HG03571 (cell line): ENCODE measurements at regions not wholly inside any gene's neighbourhood (a gene's known extent, or its start where the extent isn't known, plus 50 kb on each side); places are given as distances from the start of the nearest gene placed in this dataset.

Experiments
- ATAC-seq: cut with Tn5 transposase; IDR thresholded peaks from one replicate; pipeline ENCODE4 v1.9.1; 2021; ENCODE audit not compliant: unreplicated experiment

DNA sequence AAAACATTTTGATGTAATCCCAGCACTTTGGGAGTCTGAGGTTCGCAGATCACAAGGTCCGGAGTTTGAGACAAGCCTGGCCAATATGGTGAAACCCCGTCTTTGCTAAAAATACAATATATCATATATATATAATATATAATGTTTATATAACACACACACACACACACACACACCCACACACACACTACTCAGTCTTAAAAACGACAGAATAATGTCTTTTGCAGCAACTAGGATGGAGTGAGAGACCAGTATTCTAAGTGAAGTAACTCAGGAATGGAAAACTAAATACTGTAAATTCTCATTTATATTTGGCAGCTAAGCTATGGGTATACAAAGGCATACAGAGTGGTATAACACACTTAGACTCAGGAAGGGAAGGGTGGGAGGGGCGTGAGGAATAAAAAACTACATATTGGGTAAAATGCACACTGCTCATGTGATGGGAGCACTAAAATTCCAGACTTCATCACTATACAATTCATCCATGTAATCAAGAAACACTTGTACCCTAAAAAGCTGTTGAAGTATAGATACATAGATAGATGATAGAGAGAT lies 231.2 kb upstream of the SEMA3A start:
- ATAC-seq = no peak

DNA sequence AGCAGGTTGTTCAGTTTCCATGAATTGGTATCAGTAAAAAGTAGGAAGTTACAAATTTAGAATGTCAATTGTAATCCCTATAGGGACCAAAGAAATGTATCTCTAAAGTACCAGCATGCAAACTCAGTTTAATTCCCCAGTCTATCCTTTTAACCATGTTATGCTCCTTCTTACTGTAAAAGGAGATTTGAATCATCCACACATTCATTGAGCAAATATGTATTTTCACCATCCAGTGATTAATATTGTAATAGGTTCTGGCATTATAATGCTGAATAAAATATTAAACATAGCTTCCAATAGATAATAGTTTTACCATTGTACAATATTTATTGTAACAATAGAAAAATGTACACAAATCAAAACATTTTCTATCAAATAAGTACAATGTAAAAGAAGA lies 228.2 kb upstream of the SEMA3A start:
- ATAC-seq = no peak

DNA sequence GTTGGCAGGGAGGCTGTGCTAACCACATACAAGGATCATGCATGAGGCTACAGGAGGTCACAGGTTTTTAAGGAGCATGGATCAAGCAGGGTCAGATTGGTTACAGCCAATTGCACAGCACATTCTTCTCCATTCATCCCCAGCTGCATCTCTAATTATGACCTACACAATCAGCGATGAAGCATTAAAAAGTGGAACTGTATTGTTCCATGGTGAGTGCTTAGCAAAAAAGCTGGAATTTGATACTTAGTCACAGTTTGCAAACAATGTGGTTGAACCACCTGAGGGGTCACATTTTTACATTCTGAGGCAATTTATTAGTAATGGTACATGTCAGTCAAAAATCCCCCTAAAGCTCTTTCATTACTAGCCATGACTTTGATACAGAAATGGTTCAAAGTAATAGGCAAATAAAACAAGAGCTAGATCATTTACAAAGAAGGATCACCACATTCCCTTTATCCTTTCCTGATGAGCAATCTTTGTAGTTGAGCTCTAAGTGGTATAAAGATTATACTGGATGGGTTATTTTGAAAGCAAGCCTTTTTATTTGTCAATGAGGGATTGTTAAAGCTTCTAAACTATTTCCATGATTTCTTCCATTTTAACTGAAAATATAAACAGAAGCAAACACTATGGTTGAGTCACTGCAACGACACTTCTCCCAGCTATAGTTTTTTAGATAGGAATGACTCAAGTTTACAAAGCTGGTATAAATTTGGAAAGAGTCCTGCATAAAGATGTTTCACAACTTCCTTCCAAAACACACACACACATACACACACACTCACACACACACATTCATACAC lies 217.8 kb upstream of the SEMA3A start:
- ATAC-seq = no peak

DNA sequence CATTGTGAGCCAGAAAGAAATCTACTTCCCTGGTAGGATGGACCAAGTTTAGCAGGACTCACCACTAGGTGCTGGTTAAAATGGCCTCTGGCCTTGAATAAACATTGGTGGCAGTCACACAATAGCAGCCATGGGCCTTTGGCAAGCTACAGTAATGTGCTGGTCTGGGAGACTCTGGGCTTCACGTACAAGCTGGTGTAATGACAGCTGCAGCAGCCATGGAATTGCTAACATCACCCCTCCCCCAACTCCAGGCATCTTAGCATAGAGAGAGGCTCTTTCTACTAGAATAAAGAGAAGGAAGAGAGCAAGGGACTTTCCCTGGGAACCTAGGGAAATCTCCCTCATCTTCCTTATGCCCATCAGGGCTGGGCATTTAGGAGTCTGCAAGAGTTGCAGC lies 205.1 kb upstream of the SEMA3A start:
- ATAC-seq = no peak

DNA sequence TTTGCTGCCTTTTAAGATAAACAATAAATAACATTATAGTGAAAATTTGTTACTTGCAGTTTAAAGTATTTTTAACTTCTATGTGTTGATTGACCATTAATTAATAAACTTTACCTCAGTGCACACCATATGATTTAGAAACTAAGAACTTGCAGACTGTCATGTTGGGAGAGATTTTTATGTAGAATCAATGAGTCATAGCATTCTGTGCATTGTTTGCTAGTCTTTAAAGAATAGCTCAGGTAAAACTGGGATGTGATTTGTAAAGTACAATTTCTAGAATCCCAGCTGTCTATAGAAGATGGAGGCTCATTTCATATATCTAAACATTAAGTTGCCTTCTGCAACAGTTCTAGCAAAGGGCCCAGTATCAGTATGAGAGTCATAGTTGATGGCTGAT lies 199.6 kb upstream of the SEMA3A start:
- no peak for ATAC-seq

DNA sequence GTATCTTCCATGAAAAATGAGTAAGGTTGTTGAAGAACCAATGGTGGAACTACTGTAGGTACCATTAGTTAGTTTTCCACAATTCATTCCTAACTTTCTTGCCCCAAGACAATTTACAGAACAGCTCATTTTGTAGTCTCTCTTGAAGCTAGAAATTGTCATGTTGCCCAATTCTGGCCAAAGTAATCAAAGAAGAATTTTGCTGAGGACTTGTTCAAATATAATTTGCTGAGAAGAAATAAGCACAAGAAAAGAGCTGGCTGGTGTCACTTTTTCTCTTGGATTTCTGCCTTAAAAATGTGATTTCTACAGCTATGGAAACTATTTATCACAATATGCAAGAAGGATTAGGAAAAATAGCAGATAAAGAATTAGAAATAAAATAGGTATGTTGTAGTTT lies 199.2 kb upstream of the SEMA3A start:
- no peak for ATAC-seq

DNA sequence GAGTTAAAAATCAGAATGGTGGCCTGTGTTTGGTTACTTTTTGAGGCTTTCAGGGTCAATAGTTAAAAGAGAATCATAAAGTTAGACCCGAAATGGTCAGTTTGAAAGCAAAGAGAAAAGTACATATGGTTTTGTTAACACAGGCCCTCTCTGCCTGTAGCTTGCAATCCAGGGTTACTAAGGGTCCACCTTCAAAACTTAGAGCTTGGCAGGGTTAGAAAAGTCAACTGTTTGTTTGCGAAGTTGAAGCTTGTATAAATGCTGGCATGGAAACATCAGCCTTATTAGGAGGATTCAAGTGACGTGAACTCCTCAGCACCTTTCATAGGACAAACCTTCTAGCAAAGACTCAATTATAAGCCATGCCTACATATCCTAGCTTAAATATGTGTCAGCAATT lies 196.3 kb upstream of the SEMA3A start:
- no peak for ATAC-seq

DNA sequence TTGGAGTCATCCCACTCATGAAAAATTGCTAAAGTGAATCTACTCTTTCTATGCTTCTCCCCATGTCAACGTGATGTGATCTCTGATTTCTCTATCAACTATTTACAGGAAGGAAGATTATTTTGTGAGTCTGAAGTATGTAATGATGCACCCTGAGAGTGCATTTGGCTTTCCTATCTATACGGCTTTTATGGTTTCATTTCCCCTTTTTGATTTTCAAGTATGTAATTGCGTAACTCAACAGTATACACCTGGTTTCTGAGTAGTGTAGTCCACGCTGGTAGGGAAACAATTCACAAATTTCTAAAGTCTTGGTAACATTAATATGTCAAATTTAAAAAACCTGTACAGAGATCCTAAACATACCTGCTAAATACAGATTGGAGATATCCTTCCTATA lies 194.7 kb upstream of the SEMA3A start:
- peak; percentile 98 for ATAC-seq

DNA sequence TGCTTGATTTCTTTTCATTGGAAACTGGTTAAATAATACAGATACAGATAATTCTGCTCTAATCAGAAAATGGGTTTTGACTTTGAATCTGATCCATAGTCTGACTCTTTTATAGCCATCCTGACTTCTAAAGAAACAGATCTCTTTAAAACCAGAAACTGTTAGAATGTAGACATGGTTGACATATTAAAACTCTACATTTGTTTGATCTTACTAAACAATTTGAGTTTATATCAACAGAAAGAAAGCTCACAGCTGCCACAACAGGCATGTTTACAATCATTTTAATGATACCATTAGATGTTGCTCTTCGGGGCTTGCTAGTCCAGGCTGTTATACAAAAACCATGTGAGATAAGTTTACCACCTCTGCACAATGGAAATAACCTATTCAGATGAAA lies 193.0 kb upstream of the SEMA3A start:
- ATAC-seq = no peak

DNA sequence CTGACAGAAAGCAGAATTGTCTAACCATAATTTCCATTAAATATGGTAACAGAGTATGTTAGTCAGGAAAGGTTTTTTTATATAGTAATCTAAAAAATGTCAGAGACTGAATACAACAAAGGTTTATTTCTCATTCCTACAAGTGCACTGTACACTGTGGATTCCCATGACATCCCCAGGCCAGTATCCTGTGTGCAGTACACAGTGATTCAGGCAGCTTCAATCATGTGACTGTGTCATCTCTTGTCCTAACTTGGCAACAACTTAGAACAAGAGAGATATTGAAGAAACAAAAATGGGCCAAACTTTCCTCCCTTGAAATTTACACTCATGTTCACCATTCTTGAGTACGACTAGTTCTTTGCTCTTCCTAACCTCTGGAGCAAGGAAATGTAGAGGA lies 189.8 kb upstream of the SEMA3A start:
- ATAC-seq = no peak

DNA sequence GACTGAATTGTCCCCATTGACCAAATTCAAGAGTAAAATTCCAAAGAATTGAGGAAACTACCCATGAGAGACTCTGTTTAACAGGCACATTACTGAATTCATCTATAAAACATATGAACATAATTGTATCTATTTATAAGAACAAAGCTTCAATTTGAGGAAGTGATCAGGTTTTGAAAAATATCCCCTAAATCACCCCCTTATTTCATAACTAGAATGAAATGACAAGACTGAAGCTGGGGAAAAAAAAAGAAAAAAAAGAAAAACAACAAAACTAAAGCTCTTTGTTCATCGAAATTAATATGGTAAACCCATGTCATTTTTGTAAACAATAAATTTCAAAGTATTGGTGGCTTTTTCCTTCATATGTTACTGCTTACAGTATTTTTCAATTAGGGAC lies 184.9 kb upstream of the SEMA3A start:
- ATAC-seq = no peak

DNA sequence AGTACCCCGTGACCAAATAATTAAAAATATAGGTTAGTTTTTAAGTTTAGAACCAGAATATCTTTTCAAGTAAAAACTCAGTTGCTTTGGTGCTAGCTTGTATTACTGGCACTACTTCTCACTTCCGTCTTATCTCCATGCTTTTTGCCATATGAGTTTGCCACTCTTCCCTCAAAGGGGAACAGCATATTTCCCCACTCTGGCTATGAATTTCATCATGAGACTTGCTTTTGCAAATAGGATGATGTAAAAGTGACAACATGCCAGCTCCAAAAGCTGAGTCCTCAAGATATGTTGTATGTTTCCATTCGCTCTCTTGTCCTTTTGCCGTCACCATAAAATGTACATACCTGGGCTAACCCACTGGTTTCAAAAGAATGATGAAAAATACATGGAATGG lies 178.1 kb upstream of the SEMA3A start:
- no peak for ATAC-seq

DNA sequence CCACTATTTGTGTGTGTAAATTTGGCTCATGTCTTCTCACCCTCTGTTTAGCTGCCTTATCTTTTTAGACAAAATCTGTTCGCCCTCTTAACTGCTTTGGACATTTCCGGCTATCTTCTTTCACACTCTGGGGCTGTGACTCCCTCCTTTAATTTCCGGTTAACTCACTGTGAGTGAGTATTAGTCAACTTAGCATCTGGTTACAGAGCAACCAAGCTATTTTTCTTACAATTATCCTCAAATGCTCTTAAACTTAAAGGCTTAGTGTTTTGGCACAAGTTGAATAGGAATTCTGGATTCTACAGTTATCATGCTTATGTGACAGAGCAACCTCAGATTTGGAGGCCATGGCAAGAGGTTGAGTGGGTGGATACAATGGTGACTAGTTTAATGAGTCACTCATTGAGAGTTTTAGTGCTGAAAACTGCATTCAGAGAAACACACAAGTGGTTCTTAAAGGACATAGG lies 177.6 kb upstream of the SEMA3A start:
- ATAC-seq = no peak

DNA sequence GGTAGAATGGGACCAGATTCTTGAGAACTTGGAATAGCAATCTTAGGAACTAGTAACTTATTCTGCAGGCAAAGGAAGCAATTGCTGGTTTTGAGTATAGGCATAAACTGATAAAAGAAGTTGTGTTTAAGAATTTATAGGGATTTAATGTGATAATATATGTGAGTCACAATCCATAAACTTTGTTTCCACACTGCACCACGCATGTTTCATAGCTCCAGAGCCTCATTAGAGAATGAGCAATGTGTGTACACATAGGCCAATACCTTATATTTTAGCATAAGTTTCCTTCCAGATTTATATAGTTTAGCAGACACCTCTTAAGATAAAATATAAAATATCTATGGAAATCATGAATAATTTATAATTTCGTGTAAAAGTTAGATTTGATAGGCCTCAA lies 175.5 kb upstream of the SEMA3A start:
- no peak for ATAC-seq

DNA sequence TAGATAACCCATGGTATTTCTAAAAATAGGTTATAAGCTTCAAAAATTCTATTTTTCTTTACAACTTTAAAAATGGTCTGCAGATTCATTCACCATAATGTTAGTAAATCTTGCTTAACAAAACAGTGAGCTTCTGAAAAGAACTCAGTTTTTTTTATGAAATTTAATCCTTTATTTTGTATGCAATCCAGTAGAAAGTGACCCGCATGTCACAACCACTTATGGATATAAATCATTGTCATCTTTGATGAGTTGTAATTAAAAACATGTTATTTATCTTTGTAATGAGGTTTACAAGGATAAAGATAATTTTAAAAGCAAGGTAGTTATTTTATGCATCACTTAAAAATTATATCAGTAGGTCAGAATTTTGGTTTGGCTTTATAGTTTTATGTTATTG lies 173.5 kb upstream of the SEMA3A start:
- no peak for ATAC-seq

DNA sequence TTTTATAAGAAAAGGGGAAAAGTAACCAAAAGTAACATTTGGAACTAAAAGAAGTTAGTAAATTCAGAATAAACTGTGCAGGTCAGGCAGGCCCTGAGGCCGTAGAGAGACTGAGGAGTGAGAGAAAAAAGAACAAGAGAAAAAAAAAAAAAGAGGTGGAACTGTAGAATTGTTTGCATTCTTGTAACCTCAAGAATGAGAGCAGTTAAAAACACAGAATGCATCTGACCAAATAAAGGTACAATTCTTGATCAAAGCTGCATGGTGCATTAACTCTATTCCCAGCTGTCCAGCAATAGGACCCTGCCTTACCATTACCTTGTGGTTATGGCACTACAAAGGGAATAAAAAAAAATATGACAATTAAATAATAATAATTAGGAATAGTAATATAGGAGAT lies 170.1 kb upstream of the SEMA3A start:
- ATAC-seq = no peak

DNA sequence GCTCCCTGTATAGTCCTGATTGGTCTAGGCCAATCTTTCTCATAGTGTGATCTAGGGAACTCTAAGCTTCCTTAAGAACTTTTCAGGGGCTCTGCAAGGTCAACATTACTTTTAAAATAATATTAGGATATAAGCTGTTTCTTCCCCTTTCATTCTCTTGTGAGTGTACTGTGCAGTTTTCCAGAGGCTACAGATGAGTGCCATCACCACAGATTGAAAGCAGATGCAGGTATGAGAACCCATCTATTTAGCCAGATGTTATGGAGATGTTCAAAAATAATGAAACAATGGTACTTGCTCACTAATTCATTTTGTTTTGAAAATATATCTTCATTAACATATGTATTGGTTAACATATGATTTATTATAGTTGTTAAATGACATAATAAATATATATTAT lies 169.2 kb upstream of the SEMA3A start:
- no peak for ATAC-seq

DNA sequence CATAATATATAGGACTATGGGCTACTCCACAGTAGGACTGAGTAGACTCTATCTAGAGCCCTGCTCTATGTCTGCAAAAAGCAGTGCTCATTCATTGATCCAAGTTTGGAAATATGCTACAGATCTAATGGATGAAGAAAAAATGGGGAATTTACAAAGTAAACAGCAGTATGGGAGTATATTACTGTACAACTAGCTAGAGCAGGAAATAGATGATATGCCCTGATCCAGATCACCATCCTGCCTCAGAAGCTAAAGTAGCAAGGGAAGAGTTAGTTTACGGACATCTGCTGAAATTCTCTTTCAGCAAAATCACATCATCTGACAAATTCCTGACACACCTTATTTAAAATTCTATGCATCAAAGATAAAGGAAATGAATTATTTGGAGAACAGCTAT lies 168.2 kb upstream of the SEMA3A start:
- ATAC-seq = no peak

DNA sequence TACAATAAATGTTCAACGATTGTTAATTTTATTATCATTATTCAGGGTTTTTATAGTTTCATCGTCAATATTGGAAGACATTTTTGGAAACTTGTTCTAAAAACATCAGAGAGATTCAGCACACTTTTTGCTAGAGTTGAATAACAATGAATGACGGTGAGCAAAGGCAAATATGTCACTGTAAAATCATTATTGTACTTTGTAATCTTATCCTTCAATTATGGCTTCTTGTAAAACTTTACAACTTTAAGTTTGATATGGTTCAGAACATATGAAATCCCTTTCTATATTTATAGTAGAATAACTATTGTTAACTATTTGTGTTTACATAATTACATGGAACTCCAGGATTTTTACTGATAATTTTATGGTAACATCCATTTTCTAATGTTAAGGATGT lies 167.8 kb upstream of the SEMA3A start:
- no peak for ATAC-seq

DNA sequence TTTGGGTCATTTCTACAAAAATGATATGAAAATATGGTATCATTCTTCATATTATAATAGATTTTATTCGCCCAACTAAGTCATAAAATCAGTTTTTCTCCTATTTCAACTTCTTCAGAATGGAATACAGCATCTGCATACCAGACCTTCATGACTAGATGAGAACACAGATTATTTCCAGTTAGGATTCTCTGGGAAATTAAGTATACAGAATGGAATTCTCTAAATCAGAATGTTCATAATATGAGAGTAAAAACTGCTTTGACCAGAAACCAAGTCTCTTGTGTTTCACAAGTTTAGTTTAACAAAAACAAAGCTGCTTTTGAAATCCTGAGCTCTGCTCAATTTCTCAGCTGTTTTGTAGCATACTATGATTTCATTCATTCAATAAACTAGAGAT lies 160.3 kb upstream of the SEMA3A start:
- ATAC-seq = no peak

DNA sequence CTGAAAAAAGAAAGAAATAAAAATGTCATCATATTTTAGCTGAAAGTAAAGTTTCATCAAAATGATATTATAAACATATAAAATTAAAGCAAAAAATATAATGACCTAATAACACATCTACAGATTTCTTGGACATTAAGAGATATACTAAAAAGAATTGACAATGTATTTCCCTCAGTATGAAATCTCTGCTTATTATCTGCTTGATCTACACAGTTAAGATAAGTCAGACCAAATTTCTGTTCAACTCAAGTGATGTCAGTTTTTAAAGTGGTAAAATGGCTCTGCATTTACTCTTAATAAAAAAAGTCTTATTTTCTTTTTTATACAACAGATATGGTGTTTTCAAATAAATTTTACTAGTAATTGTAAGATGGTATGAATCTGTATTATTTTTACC lies 159.4 kb upstream of the SEMA3A start:
- ATAC-seq = no peak

DNA sequence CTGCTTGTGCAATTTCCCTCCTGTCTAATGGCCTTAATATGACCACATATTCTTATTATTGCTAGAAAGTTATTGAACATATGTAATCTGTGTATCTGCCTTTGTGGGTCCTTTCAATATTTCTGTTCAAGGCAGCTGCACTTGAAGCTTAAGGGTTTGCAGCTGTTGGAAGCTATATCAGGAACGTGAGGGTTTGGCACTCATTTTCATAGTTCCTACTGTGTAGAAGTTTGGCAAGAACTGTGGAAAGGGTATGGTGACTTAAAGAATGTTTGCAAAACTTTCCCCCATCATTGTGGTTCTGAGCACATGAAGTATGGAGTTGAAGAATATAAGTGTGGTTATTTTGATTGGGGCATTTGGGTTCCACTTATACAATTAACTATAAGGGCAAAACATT lies 144.7 kb upstream of the SEMA3A start:
- no peak for ATAC-seq

DNA sequence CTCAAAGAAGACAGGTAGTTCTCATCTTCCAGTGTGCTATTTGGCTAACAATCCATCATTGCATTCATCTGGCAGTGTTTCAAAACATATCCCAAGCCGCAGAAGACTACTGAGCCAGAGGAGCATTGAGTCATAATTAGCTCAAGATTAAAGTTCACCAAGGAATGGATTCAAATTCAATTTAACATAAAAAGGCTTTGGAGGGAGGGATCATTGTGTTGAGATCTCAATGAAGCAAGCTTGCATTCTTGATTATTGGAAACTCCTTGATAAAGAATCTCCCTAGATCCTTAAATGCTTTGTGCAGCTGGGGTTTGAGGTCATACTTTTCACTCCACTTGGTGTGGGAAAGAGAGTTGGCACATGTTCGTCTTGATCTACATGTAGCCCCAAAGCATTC lies 142.8 kb upstream of the SEMA3A start:
- ATAC-seq = no peak
